ENCODE measurements at regions not wholly inside any gene's neighbourhood (a gene's known extent, or its start where the extent isn't known, plus 50 kb on each side); places are given as distances from the start of the nearest gene placed in this dataset.

DNA sequence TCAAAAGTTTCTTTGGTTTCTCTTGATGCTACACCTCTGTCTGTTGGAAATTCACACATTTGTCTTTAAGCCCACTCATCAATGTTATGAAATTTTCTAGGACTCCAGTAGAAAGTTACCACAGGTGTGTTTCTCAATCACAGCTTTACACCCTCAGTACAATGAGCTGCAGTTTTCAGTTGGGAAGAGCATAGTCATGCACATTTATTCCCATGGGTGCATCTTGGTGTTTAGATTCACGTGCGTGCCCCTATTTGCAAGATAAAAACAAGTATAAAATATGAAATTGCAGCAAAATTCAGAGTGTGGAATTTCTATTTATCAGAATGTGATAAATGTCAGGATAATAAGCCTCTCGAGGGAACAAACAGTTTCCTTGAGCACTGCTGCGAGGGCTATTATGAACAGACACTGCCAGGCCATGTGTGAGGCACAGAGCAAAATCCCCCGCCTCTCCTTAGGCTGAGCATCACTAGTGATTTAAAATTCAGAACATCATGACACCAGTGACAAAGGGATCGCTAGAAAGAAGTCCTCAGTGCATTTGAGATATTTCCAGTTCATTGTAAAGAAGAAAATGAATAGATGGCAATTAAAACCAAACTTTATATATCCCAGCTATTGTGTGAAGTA, 512.2 kb upstream of the TCF4 start:
- Histone ChIP-seq H3K9me3 (ENCODE audit: insufficient read depth, low read length) (no peaks in the 10 kb centered on the region), H3K36me3 (ENCODE audit: insufficient read depth, insufficient read length, low read length) (no peaks in the 10 kb centered on the region), H3K27me3 (ENCODE audit: insufficient read depth, insufficient read length) (no peaks in the 10 kb centered on the region), H3K4me1 (ENCODE audit: insufficient read depth, insufficient read length) (no peaks in the 10 kb centered on the region), H3K9ac (ENCODE audit: insufficient read length, low read depth) (no peak overlapping the region), H3K4me3 (ENCODE audit: insufficient read length, low read depth) (no peak overlapping the region)
- no peak for DNase-seq (ENCODE audit: low read depth, low spot score)
- TF ChIP-seq SUZ12 (IDR thresholded peaks at IDR 0.05; ENCODE audit: extremely low read depth, insufficient read depth, insufficient read length) (no peak), YY1 (IDR thresholded peaks at IDR 0.05; ENCODE audit: insufficient read depth, insufficient read length) (no peak), ZNF274 (IDR thresholded peaks at IDR 0.05; ENCODE audit: low read depth, low read length) (no peak)

DNA sequence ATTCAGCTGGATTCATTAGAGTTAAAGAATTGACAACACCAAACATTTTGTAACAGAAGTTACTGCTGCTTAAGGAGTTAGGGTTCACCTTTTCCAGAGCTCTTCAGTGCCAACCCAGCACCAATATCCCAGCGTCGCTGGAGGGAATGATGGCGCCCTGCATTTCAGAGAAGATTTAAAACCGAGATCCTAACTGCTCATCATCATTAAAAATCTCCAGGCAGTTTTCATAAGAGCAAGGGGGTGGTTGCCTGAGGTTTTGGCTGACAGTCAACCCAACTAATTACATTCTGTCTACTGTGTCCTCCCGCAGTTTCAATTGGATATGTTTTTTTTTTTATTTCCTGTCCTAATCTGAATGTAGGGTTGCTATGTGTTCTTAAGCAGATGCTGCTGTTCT, 509.6 kb upstream of the TCF4 start:
- H3K9me3 ChIP-seq (ENCODE audit: insufficient read depth, low read length) = no peaks in the 10 kb centered on the region
- TF ChIP-seq SUZ12 (IDR thresholded peaks at IDR 0.05; ENCODE audit: extremely low read depth, insufficient read depth, insufficient read length) (no peak), YY1 (IDR thresholded peaks at IDR 0.05; ENCODE audit: insufficient read depth, insufficient read length) (no peak), ZNF274 (IDR thresholded peaks at IDR 0.05; ENCODE audit: low read depth, low read length) (no peak)
- H3K4me1 ChIP-seq (ENCODE audit: insufficient read depth, insufficient read length) = no peaks in the 10 kb centered on the region
- no peaks in the 10 kb centered on the region for H3K27me3 ChIP-seq (ENCODE audit: insufficient read depth, insufficient read length)
- DNase-seq (ENCODE audit: low read depth, low spot score) = no peak
- no peak overlapping the region for H3K9ac ChIP-seq (ENCODE audit: insufficient read length, low read depth)
- no peaks in the 10 kb centered on the region for H3K36me3 ChIP-seq (ENCODE audit: insufficient read depth, insufficient read length, low read length)
- H3K4me3 ChIP-seq (ENCODE audit: insufficient read length, low read depth) = no peak overlapping the region

DNA sequence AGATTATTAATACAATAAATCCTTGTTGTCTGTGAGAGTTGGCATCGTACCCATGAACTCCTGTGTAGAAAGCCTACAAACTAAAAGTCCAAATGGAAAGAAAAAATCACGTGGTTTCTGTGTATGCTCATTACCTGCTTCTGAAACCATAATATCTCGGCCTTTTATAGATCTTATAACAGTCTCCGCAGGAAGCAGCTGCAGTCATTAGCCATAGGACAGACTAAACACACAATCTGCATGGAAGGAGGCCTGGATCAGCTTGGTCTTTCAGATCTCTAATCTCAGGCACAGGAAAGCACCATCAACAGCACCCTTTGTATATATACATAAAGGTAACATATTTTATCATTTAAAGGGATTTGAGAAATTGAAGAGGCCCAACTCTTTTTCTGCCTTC, 508.9 kb upstream of the TCF4 start:
- no peak for TF ChIP-seq ZNF274 (IDR thresholded peaks at IDR 0.05; ENCODE audit: low read depth, low read length)
- no peak for TF ChIP-seq YY1 (IDR thresholded peaks at IDR 0.05; ENCODE audit: insufficient read depth, insufficient read length)
- TF ChIP-seq SUZ12 (IDR thresholded peaks at IDR 0.05; ENCODE audit: extremely low read depth, insufficient read depth, insufficient read length) = no peak
- Histone ChIP-seq H3K36me3 (ENCODE audit: insufficient read depth, insufficient read length, low read length) (no peaks in the 10 kb centered on the region), H3K27me3 (ENCODE audit: insufficient read depth, insufficient read length) (no peaks in the 10 kb centered on the region), H3K9me3 (ENCODE audit: insufficient read depth, low read length) (no peaks in the 10 kb centered on the region), H3K4me3 (ENCODE audit: insufficient read length, low read depth) (no peak overlapping the region), H3K4me1 (ENCODE audit: insufficient read depth, insufficient read length) (no peaks in the 10 kb centered on the region), H3K9ac (ENCODE audit: insufficient read length, low read depth) (no peak overlapping the region)
- DNase-seq (ENCODE audit: low read depth, low spot score) = no peak

DNA sequence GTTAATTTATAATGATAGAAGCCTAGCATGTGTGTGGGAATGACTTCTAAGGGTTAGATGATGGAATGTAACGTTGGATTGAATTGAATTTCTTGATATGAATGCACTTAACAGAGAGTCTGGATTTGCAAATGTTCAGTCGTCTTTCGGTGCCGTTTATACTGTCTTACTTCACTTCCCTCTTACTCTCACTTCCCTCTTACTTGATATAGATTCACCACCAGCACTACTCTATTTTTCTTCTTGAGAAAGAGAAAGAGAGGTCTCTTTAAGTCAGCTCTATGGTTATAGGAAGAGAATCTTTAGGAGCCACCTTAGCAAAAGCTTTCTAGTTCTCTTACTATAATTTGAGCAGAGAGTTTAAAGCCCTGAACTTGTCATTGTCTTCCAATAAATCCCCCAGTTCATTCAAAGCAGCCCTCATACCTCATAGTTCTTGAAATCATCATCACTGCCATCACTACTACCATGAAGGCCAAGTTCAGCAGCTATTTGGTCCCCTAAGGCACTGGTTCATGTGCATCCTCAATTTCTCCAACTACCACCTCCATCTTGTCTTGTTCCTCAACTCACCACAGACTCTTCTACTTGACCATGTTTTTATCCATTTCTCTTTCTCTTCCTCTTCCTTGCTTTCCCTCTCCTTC, 501.7 kb upstream of the TCF4 start:
- TF ChIP-seq SUZ12 (IDR thresholded peaks at IDR 0.05; ENCODE audit: extremely low read depth, insufficient read depth, insufficient read length) (no peak), YY1 (IDR thresholded peaks at IDR 0.05; ENCODE audit: insufficient read depth, insufficient read length) (no peak), ZNF274 (IDR thresholded peaks at IDR 0.05; ENCODE audit: low read depth, low read length) (no peak)
- no peaks in the 10 kb centered on the region for H3K36me3 ChIP-seq (ENCODE audit: insufficient read depth, insufficient read length, low read length)
- no peaks in the 10 kb centered on the region for H3K27me3 ChIP-seq (ENCODE audit: insufficient read depth, insufficient read length)
- no peak for DNase-seq (ENCODE audit: low read depth, low spot score)
- no peaks in the 10 kb centered on the region for H3K9me3 ChIP-seq (ENCODE audit: insufficient read depth, low read length)
- H3K9ac ChIP-seq (ENCODE audit: insufficient read length, low read depth) = no peak overlapping the region
- no peak overlapping the region for H3K4me3 ChIP-seq (ENCODE audit: insufficient read length, low read depth)
- no peaks in the 10 kb centered on the region for H3K4me1 ChIP-seq (ENCODE audit: insufficient read depth, insufficient read length)

DNA sequence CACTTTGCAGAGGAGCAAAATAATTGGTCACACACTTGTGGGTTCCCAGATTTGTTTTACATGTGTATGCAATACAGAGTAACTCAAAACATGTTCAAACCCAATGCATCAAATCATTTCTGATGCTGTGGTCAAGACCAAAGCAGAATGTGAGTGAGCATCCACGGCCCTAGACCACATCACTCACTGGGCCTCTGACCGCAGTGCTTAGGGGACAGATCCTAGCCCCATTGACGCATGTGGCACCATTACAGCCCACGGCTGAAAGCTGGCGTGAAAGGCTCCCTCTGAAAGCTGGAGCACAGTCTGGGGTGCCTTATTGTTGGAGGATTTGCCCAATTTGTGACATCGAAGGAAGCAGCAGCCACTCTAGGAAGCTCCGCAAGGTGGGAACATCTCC, 498.8 kb upstream of the TCF4 start:
- H3K4me3 ChIP-seq (ENCODE audit: insufficient read length, low read depth) = no peak overlapping the region
- no peaks in the 10 kb centered on the region for H3K27me3 ChIP-seq (ENCODE audit: insufficient read depth, insufficient read length)
- TF ChIP-seq YY1 (IDR thresholded peaks at IDR 0.05; ENCODE audit: insufficient read depth, insufficient read length) (no peak), SUZ12 (IDR thresholded peaks at IDR 0.05; ENCODE audit: extremely low read depth, insufficient read depth, insufficient read length) (no peak), ZNF274 (IDR thresholded peaks at IDR 0.05; ENCODE audit: low read depth, low read length) (no peak)
- H3K36me3 ChIP-seq (ENCODE audit: insufficient read depth, insufficient read length, low read length) = no peaks in the 10 kb centered on the region
- peaks cover 2% of the 10 kb centered on the region for H3K4me1 ChIP-seq (ENCODE audit: insufficient read depth, insufficient read length)
- no peak for DNase-seq (ENCODE audit: low read depth, low spot score)
- H3K9me3 ChIP-seq (ENCODE audit: insufficient read depth, low read length) = no peaks in the 10 kb centered on the region
- H3K9ac ChIP-seq (ENCODE audit: insufficient read length, low read depth) = no peak overlapping the region

DNA sequence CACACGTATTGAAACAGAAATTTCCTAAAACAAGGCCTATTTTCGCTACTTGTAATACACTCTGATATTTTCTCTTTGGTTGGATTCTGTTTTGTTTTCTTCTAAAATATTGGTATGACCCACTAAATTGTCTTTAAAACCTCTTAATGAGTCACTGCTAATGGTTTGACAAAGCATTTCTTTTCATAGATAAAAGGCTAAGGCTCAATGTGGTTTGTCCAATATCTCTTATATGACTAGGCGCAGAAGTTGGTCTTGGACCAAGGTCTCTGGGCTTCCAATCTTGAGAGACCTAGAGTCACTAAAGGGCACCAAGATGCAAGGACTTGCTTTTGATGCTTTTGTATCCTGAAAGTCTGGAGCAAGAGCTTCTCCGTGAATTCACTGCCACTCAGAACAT, 498.2 kb upstream of the TCF4 start:
- TF ChIP-seq SUZ12 (IDR thresholded peaks at IDR 0.05; ENCODE audit: extremely low read depth, insufficient read depth, insufficient read length) = no peak
- TF ChIP-seq ZNF274 (IDR thresholded peaks at IDR 0.05; ENCODE audit: low read depth, low read length) = no peak
- no peak for TF ChIP-seq YY1 (IDR thresholded peaks at IDR 0.05; ENCODE audit: insufficient read depth, insufficient read length)
- H3K9me3 ChIP-seq (ENCODE audit: insufficient read depth, low read length) = no peaks in the 10 kb centered on the region
- H3K4me3 ChIP-seq (ENCODE audit: insufficient read length, low read depth) = no peak overlapping the region
- DNase-seq (ENCODE audit: low read depth, low spot score) = no peak
- no peaks in the 10 kb centered on the region for H3K36me3 ChIP-seq (ENCODE audit: insufficient read depth, insufficient read length, low read length)
- no peaks in the 10 kb centered on the region for H3K27me3 ChIP-seq (ENCODE audit: insufficient read depth, insufficient read length)
- H3K4me1 ChIP-seq (ENCODE audit: insufficient read depth, insufficient read length) = peaks cover 2% of the 10 kb centered on the region
- no peak overlapping the region for H3K9ac ChIP-seq (ENCODE audit: insufficient read length, low read depth)

DNA sequence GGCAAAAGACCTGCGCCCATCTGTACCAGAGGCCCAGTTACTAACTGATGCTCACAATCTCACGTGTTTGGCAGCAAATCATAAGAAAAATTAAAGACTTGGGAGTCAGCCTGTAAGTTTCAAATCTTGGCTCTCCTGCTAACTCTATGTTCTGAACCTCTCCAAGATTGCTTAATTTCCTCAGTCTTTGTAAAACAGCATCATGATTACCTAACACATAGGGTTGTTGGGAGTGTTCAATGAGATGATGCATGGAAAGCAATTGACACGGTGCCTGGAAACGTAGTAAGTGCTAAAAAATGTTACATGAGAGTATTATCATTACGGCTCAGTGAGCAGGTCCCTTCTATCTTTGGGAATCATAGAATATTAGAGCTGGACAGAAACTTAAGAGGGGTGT, 497.6 kb upstream of the TCF4 start:
- no peak overlapping the region for H3K9ac ChIP-seq (ENCODE audit: insufficient read length, low read depth)
- DNase-seq (ENCODE audit: low read depth, low spot score) = no peak

More for the DNA sequence above, 497.6 kb upstream of the TCF4 start:
- Histone ChIP-seq H3K4me3 (ENCODE audit: insufficient read length, low read depth) (no peak overlapping the region), H3K9me3 (ENCODE audit: insufficient read depth, low read length) (no peaks in the 10 kb centered on the region), H3K27me3 (ENCODE audit: insufficient read depth, insufficient read length) (no peaks in the 10 kb centered on the region), H3K4me1 (ENCODE audit: insufficient read depth, insufficient read length) (peaks cover 2% of the 10 kb centered on the region), H3K36me3 (ENCODE audit: insufficient read depth, insufficient read length, low read length) (no peaks in the 10 kb centered on the region)
- TF ChIP-seq YY1 (IDR thresholded peaks at IDR 0.05; ENCODE audit: insufficient read depth, insufficient read length) (no peak), ZNF274 (IDR thresholded peaks at IDR 0.05; ENCODE audit: low read depth, low read length) (no peak), SUZ12 (IDR thresholded peaks at IDR 0.05; ENCODE audit: extremely low read depth, insufficient read depth, insufficient read length) (no peak)
